Brain microvascular endothelial cell (primary cell): ENCODE measurements at regions not wholly inside any gene's neighbourhood (a gene's known extent, or its start where the extent isn't known, plus 50 kb on each side); places are given as distances from the start of the nearest gene placed in this dataset.

Experiments
- DNase-seq: peaks from one replicate; pipeline ENCODE4 v3.0.0-alpha.2; 2020
- H3K27ac ChIP-seq: fragments of 250-450 bp; sonication (Bioruptor Pico); 2 replicates; pipeline ENCODE4 v1.5.1; 2020; ENCODE audit warnings: mild to moderate bottlenecking, moderate library complexity
- H3K27me3 ChIP-seq: fragments of 250-450 bp; sonication (Bioruptor Pico); replicated peaks from 2 replicates; pipeline ENCODE4 v1.5.1; 2020; ENCODE audit warnings: mild to moderate bottlenecking
- H3K36me3 ChIP-seq: fragments of 250-450 bp; sonication (Bioruptor Pico); replicated peaks from 2 replicates; pipeline ENCODE4 v1.5.1; 2020; ENCODE audit warnings: mild to moderate bottlenecking
- H3K4me3 ChIP-seq: 2 replicates; pipeline ENCODE4 v1.5.1; 2011; ENCODE audit warnings: low read depth, mild to moderate bottlenecking, control low read depth, low read length, moderate library complexity
- in situ Hi-C: cut with HindIII; loops from 2 replicates; pipeline ENCODE4 v1.10.0; 2017; ENCODE audit warnings: low sequenced_read_pairs, low pct_ligation_motif_present
- TF ChIP-seq, protein P1 (sequence below): IDR thresholded peaks from 2 replicates; pipeline ENCODE4 v1.5.1; 2011; ENCODE audit warnings: low read depth, mild to moderate bottlenecking, moderate library complexity, low read length, control low read depth, inconsistent platforms; ENCODE audit errors: missing control alignments

DNA sequence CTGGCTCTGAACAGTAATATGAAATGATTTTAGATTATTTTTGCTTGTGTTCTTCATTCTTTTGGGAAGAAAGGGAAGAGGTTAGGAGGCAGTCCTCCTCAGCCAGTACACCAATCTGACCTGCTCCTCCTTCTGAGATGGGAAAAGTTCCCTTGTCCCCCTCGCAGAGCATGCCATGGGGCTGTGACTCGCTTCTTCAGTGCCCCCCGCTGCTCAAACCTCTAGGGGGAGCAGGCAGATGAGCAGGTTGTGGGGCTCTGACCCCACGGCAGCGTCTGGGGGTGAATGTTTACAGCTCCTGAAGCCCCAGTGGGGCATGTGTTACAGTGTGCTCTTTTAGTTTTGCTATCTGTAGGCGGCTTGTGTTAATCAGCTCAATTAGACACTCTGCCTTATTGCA is 50.9 kb upstream of the KLF9 start:
- in situ Hi-C loops = no loop called here
- TF ChIP-seq, protein P1, sequence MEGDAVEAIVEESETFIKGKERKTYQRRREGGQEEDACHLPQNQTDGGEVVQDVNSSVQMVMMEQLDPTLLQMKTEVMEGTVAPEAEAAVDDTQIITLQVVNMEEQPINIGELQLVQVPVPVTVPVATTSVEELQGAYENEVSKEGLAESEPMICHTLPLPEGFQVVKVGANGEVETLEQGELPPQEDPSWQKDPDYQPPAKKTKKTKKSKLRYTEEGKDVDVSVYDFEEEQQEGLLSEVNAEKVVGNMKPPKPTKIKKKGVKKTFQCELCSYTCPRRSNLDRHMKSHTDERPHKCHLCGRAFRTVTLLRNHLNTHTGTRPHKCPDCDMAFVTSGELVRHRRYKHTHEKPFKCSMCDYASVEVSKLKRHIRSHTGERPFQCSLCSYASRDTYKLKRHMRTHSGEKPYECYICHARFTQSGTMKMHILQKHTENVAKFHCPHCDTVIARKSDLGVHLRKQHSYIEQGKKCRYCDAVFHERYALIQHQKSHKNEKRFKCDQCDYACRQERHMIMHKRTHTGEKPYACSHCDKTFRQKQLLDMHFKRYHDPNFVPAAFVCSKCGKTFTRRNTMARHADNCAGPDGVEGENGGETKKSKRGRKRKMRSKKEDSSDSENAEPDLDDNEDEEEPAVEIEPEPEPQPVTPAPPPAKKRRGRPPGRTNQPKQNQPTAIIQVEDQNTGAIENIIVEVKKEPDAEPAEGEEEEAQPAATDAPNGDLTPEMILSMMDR = peak; percentile 27

More for the DNA sequence above, 50.9 kb upstream of the KLF9 start:
- Histone ChIP-seq H3K36me3 (no peaks in the 10 kb centered on the region), H3K4me3 (no peak overlapping the region), H3K27ac (no peak overlapping the region), H3K27me3 (no peaks in the 10 kb centered on the region)
- no peak for DNase-seq
